ENCODE measurements at regions not wholly inside any gene's neighbourhood (a gene's known extent, or its start where the extent isn't known, plus 50 kb on each side); places are given as distances from the start of the nearest gene placed in this dataset.

GRCh38 chr2:187922846-187923245 lies 368.6 kb upstream of the TFPI start:
- TF ChIP-seq RARB (CRISPR knock-in tag; IDR thresholded peaks at IDR 0.05), result no peak
- no peak for TF ChIP-seq SNAI2 (CRISPR knock-in tag; IDR thresholded peaks at IDR 0.05)
- TF ChIP-seq ARNTL (CRISPR knock-in tag; IDR thresholded peaks at IDR 0.05; ENCODE audit: borderline replicate concordance, low read depth), result no peak
- TF ChIP-seq ESRRG (CRISPR knock-in tag; IDR thresholded peaks at IDR 0.05), result no peak
- TF ChIP-seq CSDC2 (CRISPR knock-in tag; IDR thresholded peaks at IDR 0.05), result no peak
- no peak for TF ChIP-seq ZFP3 (CRISPR knock-in tag; IDR thresholded peaks at IDR 0.05)
- no peak for TF ChIP-seq PPARA (CRISPR knock-in tag; IDR thresholded peaks at IDR 0.05; ENCODE audit: borderline replicate concordance)

Data from SK-N-SH treated with all-trans-retinoic acid at 6 μM for 48 hours (cell line).